HG02759 (cell line): ENCODE measurements at regions not wholly inside any gene's neighbourhood (a gene's known extent, or its start where the extent isn't known, plus 50 kb on each side); places are given as distances from the start of the nearest gene placed in this dataset.
"Not testable (repeated sequence)": the region's sequence is repeated elsewhere in the genome, so short reads cannot be mapped to it uniquely, and the experiment has no call there.

Experiments used
- ATAC-seq: cut with Tn5 transposase; IDR thresholded peaks from one replicate; pipeline ENCODE4 v1.9.1; 2021; ENCODE audit warnings: mild to moderate bottlenecking, moderate library complexity; ENCODE audit not compliant: unreplicated experiment

- not testable (repeated sequence) for ATAC-seq
These were observed 52.1 kb upstream of the TMEM45B start for GRCh38 chr11:129763569-129763968.

GRCh38 chr11:129764204-129764603 lies 51.4 kb upstream of the TMEM45B start:
- ATAC-seq = not testable (repeated sequence)
